Mammary epithelial cell (primary cell): ENCODE measurements at regions not wholly inside any gene's neighbourhood (a gene's known extent, or its start where the extent isn't known, plus 50 kb on each side); places are given as distances from the start of the nearest gene placed in this dataset.

Source experiments
- CTCF ChIP-seq, 2 donors: IDR thresholded peaks in 1 of 2; conservative IDR thresholded peaks in 1 of 2; 2 replicates each; pipeline ENCODE4 v1.5.1; 2011 to 2012; ENCODE audit warnings: inconsistent platforms in 2 of 2, low read length in 2 of 2, mild to moderate bottlenecking in 2 of 2, control low read depth in 1 of 2, low read depth in 1 of 2; ENCODE audit not compliant: insufficient read depth in 1 of 2; ENCODE audit errors: extremely low read depth in 1 of 2
- EZH2 ChIP-seq: IDR thresholded peaks from 2 replicates; pipeline ENCODE4 v1.6.1; 2012; ENCODE audit warnings: low read length, inconsistent platforms, borderline replicate concordance

- no peak for TF ChIP-seq CTCF (conservative IDR thresholded peaks at IDR 0.05 in 1 of 2, IDR thresholded peaks at IDR 0.05 in 1 of 2; ENCODE audit: extremely low read depth in 1 of 2, insufficient read depth in 1 of 2, low read depth in 1 of 2, low read length in 2 of 2)
- no peak for TF ChIP-seq EZH2
Observed at GRCh38 chr3:16072420-16073110, 101.9 kb upstream of the GALNT15 start.
